Astrocyte (in vitro differentiated cells and primary cell): ENCODE measurements at regions not wholly inside any gene's neighbourhood (a gene's known extent, or its start where the extent isn't known, plus 50 kb on each side); places are given as distances from the start of the nearest gene placed in this dataset.

Experiments used
- DNase-seq: peaks from one replicate; pipeline ENCODE4 v3.0.0-alpha.2; 2010; ENCODE audit warnings: low read depth
- FAIRE-seq: peaks from 2 replicates; lab custom pipeline; 2011; peaks lifted over from hg19 to GRCh38; lab: Jason Lieb, UNC
- H2AFZ ChIP-seq: 2 replicates; pipeline ENCODE4 v1.6.0; 2012; ENCODE audit warnings: low read depth, low read length, inconsistent platforms
- H3K27ac ChIP-seq: 2 replicates; pipeline ENCODE4 v1.5.1; 2011; ENCODE audit warnings: low read depth, low read length, inconsistent platforms
- H3K27me3 ChIP-seq: 2 replicates; pipeline ENCODE4 v1.6.0; 2011; ENCODE audit warnings: low read length, inconsistent platforms; ENCODE audit not compliant: insufficient read depth
- H3K36me3 ChIP-seq: 2 replicates; pipeline ENCODE4 v1.5.1; 2011; ENCODE audit warnings: low read length, inconsistent platforms; ENCODE audit not compliant: insufficient read depth
- H3K4me1 ChIP-seq: 2 replicates; pipeline ENCODE4 v1.5.1; 2011; ENCODE audit warnings: low read length, inconsistent platforms; ENCODE audit not compliant: insufficient read depth
- H3K4me2 ChIP-seq: 2 replicates; pipeline ENCODE4 v1.6.0; 2012; ENCODE audit warnings: low read length, inconsistent platforms
- H3K4me3 ChIP-seq: 2 replicates; pipeline ENCODE4 v1.5.1; 2011; ENCODE audit warnings: low read depth, mild to moderate bottlenecking, low read length, inconsistent platforms; ENCODE audit not compliant: insufficient read depth
- H3K79me2 ChIP-seq: 2 replicates; pipeline ENCODE4 v1.6.0; 2012; ENCODE audit warnings: mild to moderate bottlenecking, low read length, inconsistent platforms; ENCODE audit not compliant: insufficient read depth
- H3K9ac ChIP-seq: 2 replicates; pipeline ENCODE4 v1.6.0; 2012; ENCODE audit warnings: mild to moderate bottlenecking, low read length, inconsistent platforms
- H3K9me3 ChIP-seq: 2 replicates; pipeline ENCODE4 v1.5.1; 2012; ENCODE audit warnings: low read depth, mild to moderate bottlenecking, low read length, inconsistent platforms; ENCODE audit not compliant: insufficient read depth
- H4K20me1 ChIP-seq: 2 replicates; pipeline ENCODE4 v1.6.0; 2012; ENCODE audit warnings: low read length, inconsistent platforms; ENCODE audit not compliant: insufficient read depth
- H3K27ac Mint-ChIP-seq: one replicate; pipeline ENCODE4 v1.8.0; 2021; ENCODE audit warnings: mild to moderate bottlenecking, mixed read lengths; ENCODE audit not compliant: unreplicated experiment
- H3K27me3 Mint-ChIP-seq: one replicate; pipeline ENCODE4 v1.8.0; 2021; ENCODE audit warnings: low read depth, mixed read lengths; ENCODE audit not compliant: unreplicated experiment
- H3K36me3 Mint-ChIP-seq: one replicate; pipeline ENCODE4 v1.8.0; 2021; ENCODE audit warnings: low read depth, mixed read lengths; ENCODE audit not compliant: unreplicated experiment
- H3K4me1 Mint-ChIP-seq: one replicate; pipeline ENCODE4 v1.8.0; 2021; ENCODE audit warnings: low read depth, mixed read lengths; ENCODE audit not compliant: unreplicated experiment
- H3K4me3 Mint-ChIP-seq: one replicate; pipeline ENCODE4 v1.8.0; 2021; ENCODE audit warnings: mild to moderate bottlenecking, moderate library complexity, mixed read lengths; ENCODE audit not compliant: unreplicated experiment
- H3K9me3 Mint-ChIP-seq: one replicate; pipeline ENCODE4 v1.8.0; 2021; ENCODE audit warnings: mild to moderate bottlenecking, mixed read lengths; ENCODE audit not compliant: unreplicated experiment
- CTCF ChIP-seq: IDR thresholded peaks from 2 replicates; pipeline ENCODE4 v1.5.1; 2011; ENCODE audit warnings: low read depth, mild to moderate bottlenecking, inconsistent platforms, low read length, moderate library complexity; ENCODE audit not compliant: insufficient read depth
- EZH2 ChIP-seq: IDR thresholded peaks from 2 replicates; pipeline ENCODE4 v1.6.1; 2012; ENCODE audit warnings: mild to moderate bottlenecking, low read length, inconsistent platforms; ENCODE audit not compliant: insufficient read depth

- no peak overlapping the region for H3K4me2 ChIP-seq
- H3K9ac ChIP-seq, result no peak overlapping the region
- no peak for DNase-seq
- Mint-ChIP-seq H3K27ac (no peak overlapping the region), H3K27me3 (no peaks in the 10 kb centered on the region), H3K4me3 (no peak overlapping the region), H3K4me1 (peaks cover 42% of the 10 kb centered on the region), H3K9me3 (peaks cover 2% of the 10 kb centered on the region), H3K36me3 (no peaks in the 10 kb centered on the region)
- H2AFZ ChIP-seq, result no peak overlapping the region
- H3K27me3 ChIP-seq, result no peaks in the 10 kb centered on the region
- TF ChIP-seq CTCF (no peak), EZH2 (no peak)
- peaks cover 37% of the 10 kb centered on the region for H3K4me1 ChIP-seq
- no peak overlapping the region for H3K4me3 ChIP-seq
- no peaks in the 10 kb centered on the region for H3K9me3 ChIP-seq
- no peak for FAIRE-seq
- H3K79me2 ChIP-seq, result no peaks in the 10 kb centered on the region
- no peaks in the 10 kb centered on the region for H4K20me1 ChIP-seq
- H3K36me3 ChIP-seq, result no peaks in the 10 kb centered on the region
- H3K27ac ChIP-seq, result no peak overlapping the region
Observed at GRCh38 chr11:130779943-130780342, 136.3 kb downstream of the SNX19 start.

- H3K36me3 ChIP-seq, result no peaks in the 10 kb centered on the region
- no peak overlapping the region for H3K4me3 Mint-ChIP-seq
- H3K4me2 ChIP-seq, result no peak overlapping the region
- no peak overlapping the region for H3K27ac ChIP-seq
- no peaks in the 10 kb centered on the region for H4K20me1 ChIP-seq
- no peak overlapping the region for H3K9ac ChIP-seq
- H3K4me3 ChIP-seq, result no peak overlapping the region
- no peaks in the 10 kb centered on the region for H3K79me2 ChIP-seq
- FAIRE-seq (no peak), DNase-seq (no peak)
- TF ChIP-seq EZH2, result no peak
- no peak overlapping the region for H2AFZ ChIP-seq
- peaks cover 2% of the 10 kb centered on the region for H3K9me3 Mint-ChIP-seq
- no peak overlapping the region for H3K27ac Mint-ChIP-seq
- peaks cover 32% of the 10 kb centered on the region for H3K4me1 ChIP-seq
- H3K27me3 ChIP-seq, result no peaks in the 10 kb centered on the region
- no peaks in the 10 kb centered on the region for H3K36me3 Mint-ChIP-seq
- peaks cover 38% of the 10 kb centered on the region for H3K4me1 Mint-ChIP-seq
- H3K27me3 Mint-ChIP-seq, result no peaks in the 10 kb centered on the region
- H3K9me3 ChIP-seq, result no peaks in the 10 kb centered on the region
Observed at GRCh38 chr11:130780437-130780836, 135.8 kb downstream of the SNX19 start.

- H2AFZ ChIP-seq, result no peak overlapping the region
- DNase-seq, result peak; percentile 78
- H3K27ac Mint-ChIP-seq, result peak overlapping the region; percentile 90
Observed at GRCh38 chr11:130781931-130782330, 134.3 kb downstream of the SNX19 start.

More at GRCh38 chr11:130781931-130782330, 134.3 kb downstream of the SNX19 start:
- H3K36me3 Mint-ChIP-seq, result no peaks in the 10 kb centered on the region
- no peaks in the 10 kb centered on the region for H3K27me3 Mint-ChIP-seq
- H3K4me1 Mint-ChIP-seq, result peaks cover 32% of the 10 kb centered on the region
- H3K27ac ChIP-seq, result peak overlapping the region; percentile 87
- TF ChIP-seq CTCF, result no peak
- no peak for TF ChIP-seq EZH2
- H3K4me1 ChIP-seq, result peaks cover 32% of the 10 kb centered on the region
- H3K9me3 Mint-ChIP-seq, result peaks cover 2% of the 10 kb centered on the region
- FAIRE-seq, result peak; percentile 29
- H3K4me3 Mint-ChIP-seq, result no peak overlapping the region
- no peaks in the 10 kb centered on the region for H3K79me2 ChIP-seq
- peak overlapping the region; percentile 75 for H3K9ac ChIP-seq
- no peaks in the 10 kb centered on the region for H3K9me3 ChIP-seq
- peak overlapping the region; percentile 80 for H3K4me2 ChIP-seq
- H3K4me3 ChIP-seq, result peak overlapping the region; percentile 38
- no peaks in the 10 kb centered on the region for H3K27me3 ChIP-seq
- H4K20me1 ChIP-seq, result no peaks in the 10 kb centered on the region
- H3K36me3 ChIP-seq, result no peaks in the 10 kb centered on the region
